ENCODE measurements at regions not wholly inside any gene's neighbourhood (a gene's known extent, or its start where the extent isn't known, plus 50 kb on each side); places are given as distances from the start of the nearest gene placed in this dataset.

- no peak overlapping the region for H3K27ac Mint-ChIP-seq
- no peaks in the 10 kb centered on the region for H3K9me3 Mint-ChIP-seq (ENCODE audit: low read depth)
- H3K36me3 Mint-ChIP-seq: no peaks in the 10 kb centered on the region
- no peaks in the 10 kb centered on the region for H3K27me3 Mint-ChIP-seq
- no peak overlapping the region for H3K4me3 Mint-ChIP-seq
- CTCF ChIA-PET: no interaction called here
- no peak for ATAC-seq
- no peak for DNase-seq
- H3K4me1 Mint-ChIP-seq: no peaks in the 10 kb centered on the region
These were observed 493.9 kb upstream of the TBX3 start for GRCh38 chr12:115177899-115178298.

GRCh38 chr12:115176741-115177400, 492.9 kb upstream of the TBX3 start:
- no peaks in the 10 kb centered on the region for H3K9me3 Mint-ChIP-seq (ENCODE audit: low read depth)
- H3K27me3 Mint-ChIP-seq: no peaks in the 10 kb centered on the region
- CTCF ChIA-PET: no interaction called here
- no peak overlapping the region for H3K27ac Mint-ChIP-seq
- ATAC-seq: no peak
- no peaks in the 10 kb centered on the region for H3K36me3 Mint-ChIP-seq
- H3K4me3 Mint-ChIP-seq: no peak overlapping the region
- DNase-seq: no peak
- no peaks in the 10 kb centered on the region for H3K4me1 Mint-ChIP-seq

GRCh38 chr12:115174920-115175319, 490.9 kb upstream of the TBX3 start:
- CTCF ChIA-PET: interaction anchor here (1.2 kb wide), 1 partner anchor 10 kb away, joined by 3 read pairs; no protein-coding TSS in a partner anchor
- ATAC-seq (no peak), DNase-seq (no peak)
- Mint-ChIP-seq H3K27ac (no peak overlapping the region), H3K4me1 (no peaks in the 10 kb centered on the region), H3K9me3 (ENCODE audit: low read depth) (no peaks in the 10 kb centered on the region), H3K36me3 (no peaks in the 10 kb centered on the region), H3K4me3 (no peak overlapping the region), H3K27me3 (no peaks in the 10 kb centered on the region)

- ATAC-seq (no peak), DNase-seq (no peak)
- no peaks in the 10 kb centered on the region for H3K9me3 Mint-ChIP-seq (ENCODE audit: low read depth)
- H3K4me1 Mint-ChIP-seq: no peaks in the 10 kb centered on the region
- H3K27ac Mint-ChIP-seq: no peak overlapping the region
- CTCF ChIA-PET: no interaction called here
- H3K27me3 Mint-ChIP-seq: no peaks in the 10 kb centered on the region
- no peaks in the 10 kb centered on the region for H3K36me3 Mint-ChIP-seq
- no peak overlapping the region for H3K4me3 Mint-ChIP-seq
These were observed 488.5 kb upstream of the TBX3 start for GRCh38 chr12:115172521-115172920.

- CTCF ChIA-PET: no interaction called here
- ATAC-seq (no peak), DNase-seq (no peak)
- H3K4me3 Mint-ChIP-seq: no peak overlapping the region
- no peaks in the 10 kb centered on the region for H3K4me1 Mint-ChIP-seq
- no peaks in the 10 kb centered on the region for H3K9me3 Mint-ChIP-seq (ENCODE audit: low read depth)
- no peaks in the 10 kb centered on the region for H3K27me3 Mint-ChIP-seq
- H3K36me3 Mint-ChIP-seq: no peaks in the 10 kb centered on the region
- H3K27ac Mint-ChIP-seq: no peak overlapping the region
These were observed 486.0 kb upstream of the TBX3 start for GRCh38 chr12:115169981-115170380.

GRCh38 chr12:115166698-115167315, 482.8 kb upstream of the TBX3 start:
- no peaks in the 10 kb centered on the region for H3K27me3 Mint-ChIP-seq
- CTCF ChIA-PET: no interaction called here
- H3K4me1 Mint-ChIP-seq: no peaks in the 10 kb centered on the region
- H3K4me3 Mint-ChIP-seq: no peak overlapping the region
- no peak overlapping the region for H3K27ac Mint-ChIP-seq
- DNase-seq: no peak
- H3K9me3 Mint-ChIP-seq (ENCODE audit: low read depth): no peaks in the 10 kb centered on the region
- ATAC-seq: no peak
- no peaks in the 10 kb centered on the region for H3K36me3 Mint-ChIP-seq

GRCh38 chr12:115163710-115164109, 479.7 kb upstream of the TBX3 start:
- CTCF ChIA-PET: no interaction called here
- ATAC-seq (no peak), DNase-seq (no peak)
- Mint-ChIP-seq H3K36me3 (no peaks in the 10 kb centered on the region), H3K4me1 (no peaks in the 10 kb centered on the region), H3K9me3 (ENCODE audit: low read depth) (no peaks in the 10 kb centered on the region), H3K27ac (no peak overlapping the region), H3K4me3 (no peak overlapping the region), H3K27me3 (no peaks in the 10 kb centered on the region)

- ATAC-seq: no peak
These were observed 476.5 kb upstream of the TBX3 start for GRCh38 chr12:115160271-115161128.

GRCh38 chr12:115158816-115159215, 474.8 kb upstream of the TBX3 start:
- Mint-ChIP-seq H3K9me3 (ENCODE audit: low read depth) (peaks cover 2% of the 10 kb centered on the region), H3K4me1 (no peaks in the 10 kb centered on the region), H3K27me3 (no peaks in the 10 kb centered on the region), H3K4me3 (no peak overlapping the region), H3K36me3 (no peaks in the 10 kb centered on the region), H3K27ac (no peak overlapping the region)
- CTCF ChIA-PET: no interaction called here
- no peak for ATAC-seq
- no peak for DNase-seq

More at GRCh38 chr12:115160271-115161128, 476.5 kb upstream of the TBX3 start:
- DNase-seq: no peak
- peaks cover 1% of the 10 kb centered on the region for H3K9me3 Mint-ChIP-seq (ENCODE audit: low read depth)
- H3K27me3 Mint-ChIP-seq: no peaks in the 10 kb centered on the region
- H3K27ac Mint-ChIP-seq: no peak overlapping the region
- no peaks in the 10 kb centered on the region for H3K4me1 Mint-ChIP-seq
- CTCF ChIA-PET: no interaction called here
- no peak overlapping the region for H3K4me3 Mint-ChIP-seq
- no peaks in the 10 kb centered on the region for H3K36me3 Mint-ChIP-seq

- Mint-ChIP-seq H3K9me3 (ENCODE audit: low read depth) (peaks cover 4% of the 10 kb centered on the region), H3K27me3 (no peaks in the 10 kb centered on the region), H3K27ac (no peak overlapping the region), H3K4me1 (no peaks in the 10 kb centered on the region), H3K36me3 (no peaks in the 10 kb centered on the region), H3K4me3 (no peak overlapping the region)
- CTCF ChIA-PET: no interaction called here
- no peak for DNase-seq
- no peak for ATAC-seq
These were observed 472.0 kb upstream of the TBX3 start for GRCh38 chr12:115155665-115156645.

GRCh38 chr12:115149685-115150378, 465.9 kb upstream of the TBX3 start:
- no peak overlapping the region for H3K27ac Mint-ChIP-seq

GRCh38 chr12:115149279-115149678, 465.3 kb upstream of the TBX3 start:
- Mint-ChIP-seq H3K27ac (no peak overlapping the region), H3K36me3 (no peaks in the 10 kb centered on the region), H3K9me3 (ENCODE audit: low read depth) (peaks cover 2% of the 10 kb centered on the region), H3K4me3 (no peak overlapping the region), H3K27me3 (no peaks in the 10 kb centered on the region), H3K4me1 (no peaks in the 10 kb centered on the region)
- DNase-seq (no peak), ATAC-seq (no peak)
- CTCF ChIA-PET: no interaction called here

More at GRCh38 chr12:115149685-115150378, 465.9 kb upstream of the TBX3 start:
- DNase-seq (no peak), ATAC-seq (no peak)
- H3K36me3 Mint-ChIP-seq: no peaks in the 10 kb centered on the region
- CTCF ChIA-PET: no interaction called here
- no peaks in the 10 kb centered on the region for H3K27me3 Mint-ChIP-seq
- H3K4me1 Mint-ChIP-seq: no peaks in the 10 kb centered on the region
- H3K4me3 Mint-ChIP-seq: no peak overlapping the region
- H3K9me3 Mint-ChIP-seq (ENCODE audit: low read depth): peaks cover 2% of the 10 kb centered on the region

GRCh38 chr12:115147916-115148315, 463.9 kb upstream of the TBX3 start:
- Mint-ChIP-seq H3K27ac (no peak overlapping the region), H3K4me1 (no peaks in the 10 kb centered on the region), H3K36me3 (no peaks in the 10 kb centered on the region), H3K4me3 (no peak overlapping the region), H3K27me3 (no peaks in the 10 kb centered on the region), H3K9me3 (ENCODE audit: low read depth) (peaks cover 2% of the 10 kb centered on the region)
- CTCF ChIA-PET: no interaction called here
- no peak for ATAC-seq
- no peak for DNase-seq

Data from activated CD8-positive, alpha-beta memory T cell treated with anti-CD3 and anti-CD28 coated beads, Interleukin-2, amount 10 ng/mL, durations not matched to agents 7 days and 5 days (primary cell).